ENCODE measurements at regions not wholly inside any gene's neighbourhood (a gene's known extent, or its start where the extent isn't known, plus 50 kb on each side); places are given as distances from the start of the nearest gene placed in this dataset.

DNA sequence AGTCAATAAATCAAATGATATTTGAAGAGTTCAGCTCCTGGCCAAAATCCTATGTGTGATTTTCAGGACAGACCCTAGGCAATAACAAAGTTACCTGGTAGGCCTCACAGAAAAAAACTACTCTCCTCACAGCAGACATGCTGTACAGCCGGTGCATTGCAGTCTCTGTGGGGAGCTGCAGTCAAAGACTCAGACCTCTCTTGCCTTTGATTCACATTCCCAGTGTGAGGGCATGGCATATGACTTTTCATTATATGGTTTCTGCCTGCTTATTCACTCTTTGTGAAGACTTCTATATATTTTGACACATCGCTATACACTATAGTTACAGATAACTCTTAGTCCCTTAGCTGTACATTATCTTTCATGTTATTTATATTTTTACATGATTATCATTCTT is 2684.3 kb upstream of the PCDH20 start:
- TF ChIP-seq ZNF565 (CRISPR knock-in tag; conservative IDR thresholded peaks at IDR 0.05; ENCODE audit: low read depth) (no peak), ZNF8 (CRISPR knock-in tag; IDR thresholded peaks at IDR 0.05) (no peak), TCF4 (CRISPR knock-in tag; IDR thresholded peaks at IDR 0.05; ENCODE audit: borderline replicate concordance) (no peak), GLIS3 (CRISPR knock-in tag; IDR thresholded peaks at IDR 0.05) (no peak), PPARA (CRISPR knock-in tag; IDR thresholded peaks at IDR 0.05; ENCODE audit: borderline replicate concordance) (no peak)
- TF ChIP-seq, protein P1, sequence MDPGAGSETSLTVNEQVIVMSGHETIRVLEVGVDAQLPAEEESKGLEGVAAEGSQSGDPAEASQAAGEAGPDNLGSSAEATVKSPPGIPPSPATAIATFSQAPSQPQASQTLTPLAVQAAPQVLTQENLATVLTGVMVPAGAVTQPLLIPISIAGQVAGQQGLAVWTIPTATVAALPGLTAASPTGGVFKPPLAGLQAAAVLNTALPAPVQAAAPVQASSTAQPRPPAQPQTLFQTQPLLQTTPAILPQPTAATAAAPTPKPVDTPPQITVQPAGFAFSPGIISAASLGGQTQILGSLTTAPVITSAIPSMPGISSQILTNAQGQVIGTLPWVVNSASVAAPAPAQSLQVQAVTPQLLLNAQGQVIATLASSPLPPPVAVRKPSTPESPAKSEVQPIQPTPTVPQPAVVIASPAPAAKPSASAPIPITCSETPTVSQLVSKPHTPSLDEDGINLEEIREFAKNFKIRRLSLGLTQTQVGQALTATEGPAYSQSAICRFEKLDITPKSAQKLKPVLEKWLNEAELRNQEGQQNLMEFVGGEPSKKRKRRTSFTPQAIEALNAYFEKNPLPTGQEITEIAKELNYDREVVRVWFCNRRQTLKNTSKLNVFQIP (CRISPR knock-in tag; IDR thresholded peaks at IDR 0.05; ENCODE audit: borderline replicate concordance, low read depth) = no peak
- TF ChIP-seq, protein P2, sequence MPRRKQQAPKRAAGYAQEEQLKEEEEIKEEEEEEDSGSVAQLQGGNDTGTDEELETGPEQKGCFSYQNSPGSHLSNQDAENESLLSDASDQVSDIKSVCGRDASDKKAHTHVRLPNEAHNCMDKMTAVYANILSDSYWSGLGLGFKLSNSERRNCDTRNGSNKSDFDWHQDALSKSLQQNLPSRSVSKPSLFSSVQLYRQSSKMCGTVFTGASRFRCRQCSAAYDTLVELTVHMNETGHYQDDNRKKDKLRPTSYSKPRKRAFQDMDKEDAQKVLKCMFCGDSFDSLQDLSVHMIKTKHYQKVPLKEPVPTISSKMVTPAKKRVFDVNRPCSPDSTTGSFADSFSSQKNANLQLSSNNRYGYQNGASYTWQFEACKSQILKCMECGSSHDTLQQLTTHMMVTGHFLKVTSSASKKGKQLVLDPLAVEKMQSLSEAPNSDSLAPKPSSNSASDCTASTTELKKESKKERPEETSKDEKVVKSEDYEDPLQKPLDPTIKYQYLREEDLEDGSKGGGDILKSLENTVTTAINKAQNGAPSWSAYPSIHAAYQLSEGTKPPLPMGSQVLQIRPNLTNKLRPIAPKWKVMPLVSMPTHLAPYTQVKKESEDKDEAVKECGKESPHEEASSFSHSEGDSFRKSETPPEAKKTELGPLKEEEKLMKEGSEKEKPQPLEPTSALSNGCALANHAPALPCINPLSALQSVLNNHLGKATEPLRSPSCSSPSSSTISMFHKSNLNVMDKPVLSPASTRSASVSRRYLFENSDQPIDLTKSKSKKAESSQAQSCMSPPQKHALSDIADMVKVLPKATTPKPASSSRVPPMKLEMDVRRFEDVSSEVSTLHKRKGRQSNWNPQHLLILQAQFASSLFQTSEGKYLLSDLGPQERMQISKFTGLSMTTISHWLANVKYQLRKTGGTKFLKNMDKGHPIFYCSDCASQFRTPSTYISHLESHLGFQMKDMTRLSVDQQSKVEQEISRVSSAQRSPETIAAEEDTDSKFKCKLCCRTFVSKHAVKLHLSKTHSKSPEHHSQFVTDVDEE (CRISPR knock-in tag; IDR thresholded peaks at IDR 0.05) = no peak
- ATAC-seq = no peak

DNA sequence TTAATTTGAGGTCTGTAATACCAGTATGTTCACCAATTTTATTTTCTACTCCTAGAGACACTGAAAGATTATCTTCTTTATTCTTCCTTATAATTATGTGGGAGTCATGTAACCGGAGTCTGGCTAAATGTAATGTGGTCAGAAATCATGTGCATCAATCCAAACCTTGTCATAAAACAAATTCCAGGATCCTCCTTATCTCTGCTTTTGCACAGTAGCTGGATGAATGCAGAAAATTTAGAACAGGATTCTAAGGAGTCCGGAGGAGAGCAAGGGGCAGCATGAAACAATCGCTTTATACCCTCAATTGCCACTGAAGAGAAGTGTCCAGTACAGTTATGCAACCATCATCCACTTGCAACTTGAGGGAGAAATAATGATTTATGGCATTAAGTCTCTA is 2674.7 kb upstream of the PCDH20 start:
- TF ChIP-seq ZC3H10 (CRISPR knock-in tag; IDR thresholded peaks at IDR 0.05) (no peak), CSDC2 (CRISPR knock-in tag; IDR thresholded peaks at IDR 0.05) (no peak), ZNF8 (CRISPR knock-in tag; IDR thresholded peaks at IDR 0.05) (no peak), PPARA (CRISPR knock-in tag; IDR thresholded peaks at IDR 0.05; ENCODE audit: borderline replicate concordance) (no peak), ZFP3 (CRISPR knock-in tag; IDR thresholded peaks at IDR 0.05) (no peak), GLIS3 (CRISPR knock-in tag; IDR thresholded peaks at IDR 0.05) (no peak), ZNF565 (CRISPR knock-in tag; conservative IDR thresholded peaks at IDR 0.05; ENCODE audit: low read depth) (no peak), ESRRG (CRISPR knock-in tag; IDR thresholded peaks at IDR 0.05) (no peak), TOX (CRISPR knock-in tag; IDR thresholded peaks at IDR 0.05; ENCODE audit: borderline replicate concordance) (no peak), TCF4 (CRISPR knock-in tag; IDR thresholded peaks at IDR 0.05; ENCODE audit: borderline replicate concordance) (no peak), OSR1 (CRISPR knock-in tag; IDR thresholded peaks at IDR 0.05) (no peak), SNAI2 (CRISPR knock-in tag; IDR thresholded peaks at IDR 0.05) (no peak), ZNF70 (CRISPR knock-in tag; IDR thresholded peaks at IDR 0.05) (no peak)
- TF ChIP-seq, protein P3, sequence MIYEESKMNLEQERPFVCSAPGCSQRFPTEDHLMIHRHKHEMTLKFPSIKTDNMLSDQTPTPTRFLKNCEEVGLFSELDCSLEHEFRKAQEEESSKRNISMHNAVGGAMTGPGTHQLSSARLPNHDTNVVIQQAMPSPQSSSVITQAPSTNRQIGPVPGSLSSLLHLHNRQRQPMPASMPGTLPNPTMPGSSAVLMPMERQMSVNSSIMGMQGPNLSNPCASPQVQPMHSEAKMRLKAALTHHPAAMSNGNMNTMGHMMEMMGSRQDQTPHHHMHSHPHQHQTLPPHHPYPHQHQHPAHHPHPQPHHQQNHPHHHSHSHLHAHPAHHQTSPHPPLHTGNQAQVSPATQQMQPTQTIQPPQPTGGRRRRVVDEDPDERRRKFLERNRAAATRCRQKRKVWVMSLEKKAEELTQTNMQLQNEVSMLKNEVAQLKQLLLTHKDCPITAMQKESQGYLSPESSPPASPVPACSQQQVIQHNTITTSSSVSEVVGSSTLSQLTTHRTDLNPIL (CRISPR knock-in tag; IDR thresholded peaks at IDR 0.05; ENCODE audit: low read depth) = no peak
- TF ChIP-seq, protein P1 (CRISPR knock-in tag; IDR thresholded peaks at IDR 0.05; ENCODE audit: borderline replicate concordance, low read depth) = no peak
- TF ChIP-seq, protein P2 (CRISPR knock-in tag; IDR thresholded peaks at IDR 0.05) = no peak
- TF ChIP-seq, protein P4, sequence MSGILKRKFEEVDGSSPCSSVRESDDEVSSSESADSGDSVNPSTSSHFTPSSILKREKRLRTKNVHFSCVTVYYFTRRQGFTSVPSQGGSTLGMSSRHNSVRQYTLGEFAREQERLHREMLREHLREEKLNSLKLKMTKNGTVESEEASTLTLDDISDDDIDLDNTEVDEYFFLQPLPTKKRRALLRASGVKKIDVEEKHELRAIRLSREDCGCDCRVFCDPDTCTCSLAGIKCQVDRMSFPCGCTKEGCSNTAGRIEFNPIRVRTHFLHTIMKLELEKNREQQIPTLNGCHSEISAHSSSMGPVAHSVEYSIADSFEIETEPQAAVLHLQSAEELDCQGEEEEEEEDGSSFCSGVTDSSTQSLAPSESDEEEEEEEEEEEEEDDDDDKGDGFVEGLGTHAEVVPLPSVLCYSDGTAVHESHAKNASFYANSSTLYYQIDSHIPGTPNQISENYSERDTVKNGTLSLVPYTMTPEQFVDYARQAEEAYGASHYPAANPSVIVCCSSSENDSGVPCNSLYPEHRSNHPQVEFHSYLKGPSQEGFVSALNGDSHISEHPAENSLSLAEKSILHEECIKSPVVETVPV (CRISPR knock-in tag; IDR thresholded peaks at IDR 0.05) = no peak
- no peak for ATAC-seq

DNA sequence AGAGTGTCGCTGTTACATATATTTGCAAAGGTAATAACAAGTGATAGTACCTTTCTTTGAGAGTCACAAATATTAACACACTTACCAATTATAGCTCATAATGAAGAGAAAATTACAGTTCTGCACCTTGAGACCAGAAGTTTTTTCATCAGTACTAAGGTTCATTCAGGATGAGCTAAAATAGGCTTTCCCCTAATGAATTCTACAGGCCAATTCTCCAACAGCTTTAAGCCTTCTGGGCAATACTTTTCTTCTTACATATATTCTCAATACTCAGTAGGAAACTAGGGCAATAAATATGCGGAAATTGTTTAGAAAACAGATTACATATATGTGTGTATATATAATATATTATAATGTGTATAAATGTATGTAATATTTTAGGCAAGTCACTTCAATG is 2672.8 kb upstream of the PCDH20 start:
- no peak for ATAC-seq
- TF ChIP-seq PPARA (CRISPR knock-in tag; IDR thresholded peaks at IDR 0.05; ENCODE audit: borderline replicate concordance) = no peak
- no peak for TF ChIP-seq TCF4 (CRISPR knock-in tag; IDR thresholded peaks at IDR 0.05; ENCODE audit: borderline replicate concordance)
- no peak for TF ChIP-seq OSR1 (CRISPR knock-in tag; IDR thresholded peaks at IDR 0.05)
- no peak for TF ChIP-seq SNAI2 (CRISPR knock-in tag; IDR thresholded peaks at IDR 0.05)
- no peak for TF ChIP-seq ZNF70 (CRISPR knock-in tag; IDR thresholded peaks at IDR 0.05)
- TF ChIP-seq ZNF8 (CRISPR knock-in tag; IDR thresholded peaks at IDR 0.05) = no peak
- no peak for TF ChIP-seq ZNF565 (CRISPR knock-in tag; conservative IDR thresholded peaks at IDR 0.05; ENCODE audit: low read depth)
- TF ChIP-seq TOX (CRISPR knock-in tag; IDR thresholded peaks at IDR 0.05; ENCODE audit: borderline replicate concordance) = no peak
- no peak for TF ChIP-seq ZC3H10 (CRISPR knock-in tag; IDR thresholded peaks at IDR 0.05)
- TF ChIP-seq RARB (CRISPR knock-in tag; IDR thresholded peaks at IDR 0.05) = no peak
- TF ChIP-seq ZFP30 (CRISPR knock-in tag; IDR thresholded peaks at IDR 0.05) = no peak
- no peak for TF ChIP-seq ZFP3 (CRISPR knock-in tag; IDR thresholded peaks at IDR 0.05)
- TF ChIP-seq, protein P1 (CRISPR knock-in tag; IDR thresholded peaks at IDR 0.05; ENCODE audit: borderline replicate concordance, low read depth) = no peak
- TF ChIP-seq ESRRG (CRISPR knock-in tag; IDR thresholded peaks at IDR 0.05) = no peak
- TF ChIP-seq ISL1 (CRISPR knock-in tag; IDR thresholded peaks at IDR 0.05) = no peak
- no peak for TF ChIP-seq BACH2 (CRISPR knock-in tag; IDR thresholded peaks at IDR 0.05; ENCODE audit: borderline replicate concordance)
- no peak for TF ChIP-seq CSDC2 (CRISPR knock-in tag; IDR thresholded peaks at IDR 0.05)
